AG09309 (cell line): ENCODE measurements at regions not wholly inside any gene's neighbourhood (a gene's known extent, or its start where the extent isn't known, plus 50 kb on each side); places are given as distances from the start of the nearest gene placed in this dataset.

ENCODE experiments used
- DNase-seq: peaks from one replicate; pipeline ENCODE4 v3.0.0-alpha.2; 2010; ENCODE audit warnings: low read depth
- H3K4me3 ChIP-seq: 2 replicates; pipeline ENCODE4 v1.5.1; 2011; ENCODE audit warnings: mild to moderate bottlenecking, low read depth, low read length, moderate library complexity; ENCODE audit not compliant: control insufficient read depth
- CTCF ChIP-seq: IDR thresholded peaks from 2 replicates; pipeline ENCODE4 v1.5.1; 2011; ENCODE audit warnings: mild to moderate bottlenecking, low read depth, low read length, inconsistent platforms; ENCODE audit not compliant: insufficient read depth, control insufficient read depth; ENCODE audit errors: missing control alignments

DNA sequence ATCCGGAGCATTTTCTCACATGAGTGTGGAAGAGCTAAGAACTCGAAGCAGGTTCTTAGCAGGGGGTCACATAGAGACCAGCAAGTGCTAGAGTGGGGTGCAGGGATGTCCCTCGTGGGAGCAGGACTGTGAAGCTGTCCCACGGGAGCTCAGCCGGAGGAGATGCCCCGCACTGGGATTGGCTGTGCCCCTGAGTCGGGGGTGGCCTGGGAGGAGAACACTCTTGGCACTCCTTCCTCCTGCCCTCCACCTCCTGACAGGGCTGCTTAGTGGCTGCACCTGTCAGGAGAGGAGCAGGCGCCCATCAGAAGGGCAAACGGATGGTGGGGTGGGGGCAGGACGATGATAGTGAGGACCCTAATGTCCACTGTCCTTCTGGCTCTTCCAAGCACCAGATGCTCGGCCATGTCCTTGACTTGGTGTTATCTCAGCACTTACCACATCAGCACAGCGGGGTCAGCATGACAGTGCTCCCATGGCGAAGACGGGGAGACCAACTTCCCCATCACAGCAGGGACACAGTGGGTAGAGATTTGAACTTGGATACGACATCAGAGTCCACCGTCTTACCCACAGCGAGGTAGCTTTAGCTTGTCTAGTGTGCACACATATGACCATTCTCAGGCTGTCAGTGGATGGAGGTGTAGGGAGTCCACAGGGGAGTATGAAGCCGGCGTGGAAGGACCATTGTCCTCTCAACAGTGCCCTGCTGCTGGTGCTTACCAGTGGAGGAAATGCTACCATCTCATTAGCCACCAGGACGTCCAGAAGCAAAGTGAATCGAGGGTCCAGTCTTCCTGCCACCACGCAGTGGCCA, 142.5 kb upstream of the SHH start:
- H3K4me3 ChIP-seq = no peak overlapping the region
- no peak for TF ChIP-seq CTCF
- no peak for DNase-seq

- no peak for TF ChIP-seq CTCF
- no peak overlapping the region for H3K4me3 ChIP-seq
- no peak for DNase-seq
Measured at GRCh38 chr7:155953781-155954549, 141.7 kb upstream of the SHH start.

- no peak for TF ChIP-seq CTCF
- DNase-seq = no peak
- H3K4me3 ChIP-seq = no peak overlapping the region
Measured at GRCh38 chr7:155953501-155953778, 141.2 kb upstream of the SHH start.

DNA sequence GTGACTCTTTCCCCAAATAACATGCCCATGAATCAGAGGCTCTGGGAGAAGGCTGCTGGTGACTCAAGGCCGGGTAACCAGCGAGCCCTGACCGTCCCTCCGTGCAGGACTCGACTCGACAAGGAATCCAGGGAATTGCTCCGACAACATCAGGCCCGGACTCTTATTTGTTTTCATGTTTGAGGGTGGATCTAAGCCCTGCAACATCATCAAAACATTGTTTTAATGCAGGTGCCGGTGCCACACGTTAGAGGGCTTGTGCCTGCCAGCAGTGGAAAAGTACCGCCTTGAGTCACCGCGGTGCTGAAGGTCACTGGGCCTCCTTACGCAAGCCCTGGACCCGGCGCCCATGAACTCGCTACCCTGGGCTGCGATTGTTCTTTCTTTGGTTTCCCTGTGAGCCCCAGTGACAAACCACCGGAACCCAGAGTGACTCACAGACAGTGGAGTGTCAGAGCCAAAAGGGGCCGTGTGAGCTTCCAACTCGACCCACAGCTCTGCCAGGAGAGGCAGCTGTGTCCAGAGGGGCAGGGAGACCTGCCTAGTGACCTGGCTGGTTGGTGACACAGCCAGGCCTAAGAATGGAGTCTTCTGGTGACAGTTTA, 139.4 kb upstream of the SHH start:
- no peak overlapping the region for H3K4me3 ChIP-seq
- no peak for TF ChIP-seq CTCF
- no peak for DNase-seq

GRCh38 chr7:155950898-155951553, 138.8 kb upstream of the SHH start:
- no peak for TF ChIP-seq CTCF
- no peak overlapping the region for H3K4me3 ChIP-seq
- no peak for DNase-seq

DNA sequence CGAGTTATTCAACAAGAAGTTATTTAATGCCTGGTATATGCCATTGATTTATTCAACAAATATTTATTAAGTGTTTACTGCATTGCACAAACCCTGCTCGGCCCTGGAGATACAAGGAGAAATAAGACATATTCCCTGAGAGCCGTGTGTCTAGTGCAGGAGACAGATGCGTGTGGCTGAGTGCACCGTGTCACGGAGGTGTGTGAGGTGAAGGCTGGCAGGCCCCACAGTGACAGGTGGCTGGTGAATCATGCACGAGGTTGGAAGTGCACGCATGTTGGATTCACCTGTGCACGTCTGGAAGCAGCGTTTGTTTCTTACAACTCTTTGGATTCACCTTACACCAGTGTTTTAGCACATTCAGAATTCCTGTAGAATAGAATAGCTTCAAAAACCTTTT, 136.6 kb upstream of the SHH start:
- no peak for DNase-seq
- H3K4me3 ChIP-seq = no peak overlapping the region
- no peak for TF ChIP-seq CTCF
